Lower leg skin (tissue), 3 donors: ENCODE measurements at regions not wholly inside any gene's neighbourhood (a gene's known extent, or its start where the extent isn't known, plus 50 kb on each side); places are given as distances from the start of the nearest gene placed in this dataset.

Experiments used
- CTCF ChIP-seq, 3 donors: fragments of 450-650 bp; IDR thresholded peaks; one replicate each; pipeline ENCODE4 v1.5.1; 2016; ENCODE audit warnings: antibody characterized with exemption in 3 of 3, mild to moderate bottlenecking in 3 of 3, moderate library complexity in 2 of 3
- POLR2A ChIP-seq, 2 donors: fragments of 450-650 bp; IDR thresholded peaks; one replicate each; pipeline ENCODE4 v1.6.1; 2016 to 2017; ENCODE audit warnings: antibody characterized with exemption in 2 of 2, mild to moderate bottlenecking in 1 of 2, moderate library complexity in 1 of 2

GRCh38 chr3:102026656-102027055 is 177.3 kb downstream of the NFKBIZ start:
- TF ChIP-seq POLR2A (IDR thresholded peaks at IDR 0.05) (no peak), CTCF (IDR thresholded peaks at IDR 0.05) (no peak)
